H9 (cell line): ENCODE measurements at regions not wholly inside any gene's neighbourhood (a gene's known extent, or its start where the extent isn't known, plus 50 kb on each side); places are given as distances from the start of the nearest gene placed in this dataset.

Experiments used
- DNase-seq: peaks from one replicate; pipeline ENCODE4 v3.0.0-alpha.2; 2017
- H2AFZ ChIP-seq: one replicate; pipeline ENCODE4 v1.6.1; 2013; ENCODE audit warnings: mild to moderate bottlenecking, low read length, control low read depth, moderate library complexity
- H2AK5ac ChIP-seq: 2 replicates; pipeline ENCODE4 v1.6.1; 2013; ENCODE audit warnings: low read length, control low read depth, mixed read lengths; ENCODE audit not compliant: insufficient read length
- H2BK120ac ChIP-seq: one replicate; pipeline ENCODE4 v1.6.1; 2013; ENCODE audit warnings: low read depth, mild to moderate bottlenecking, low read length, control low read depth, inconsistent platforms; ENCODE audit not compliant: poor library complexity, severe bottlenecking
- H2BK12ac ChIP-seq: 2 replicates; pipeline ENCODE4 v1.6.1; 2013; ENCODE audit warnings: low read length, control low read depth, mixed read lengths, low read depth; ENCODE audit not compliant: insufficient read length
- H2BK15ac ChIP-seq: 2 replicates; pipeline ENCODE4 v1.6.1; 2013; ENCODE audit warnings: low read depth, low read length, control low read depth
- H2BK20ac ChIP-seq: one replicate; pipeline ENCODE4 v1.6.1; 2013; ENCODE audit warnings: low read depth, mild to moderate bottlenecking, low read length, control low read depth, inconsistent platforms; ENCODE audit not compliant: poor library complexity, severe bottlenecking
- H2BK5ac ChIP-seq: 2 replicates; pipeline ENCODE4 v1.6.1; 2013; ENCODE audit warnings: low read length, control low read depth, mixed read lengths; ENCODE audit not compliant: insufficient read length
- H3K14ac ChIP-seq: 2 replicates; pipeline ENCODE4 v1.6.1; 2013; ENCODE audit warnings: low read length, control low read depth; ENCODE audit not compliant: insufficient read depth
- H3K18ac ChIP-seq: 2 replicates; pipeline ENCODE4 v1.6.1; 2013; ENCODE audit warnings: low read depth, mild to moderate bottlenecking, mixed read lengths, low read length, control low read depth; ENCODE audit not compliant: insufficient read length
- H3K23ac ChIP-seq: 2 replicates; pipeline ENCODE4 v1.6.1; 2013; ENCODE audit warnings: low read length, control low read depth, mixed read lengths, low read depth; ENCODE audit not compliant: insufficient read length
- H3K23me2 ChIP-seq: 2 replicates; pipeline ENCODE4 v1.6.1; 2013; ENCODE audit warnings: low read depth, mild to moderate bottlenecking, mixed read lengths, low read length, control low read depth; ENCODE audit not compliant: insufficient read length, poor library complexity, severe bottlenecking
- H3K27ac ChIP-seq: 2 replicates; pipeline ENCODE4 v1.5.1; 2013; ENCODE audit warnings: low read length, control low read depth, mixed read lengths, low read depth; ENCODE audit not compliant: insufficient read length
- H3K27me3 ChIP-seq: 2 replicates; pipeline ENCODE4 v1.6.1; 2013; ENCODE audit warnings: low read length, control low read depth, inconsistent platforms; ENCODE audit not compliant: insufficient read depth
- H3K4ac ChIP-seq: 2 replicates; pipeline ENCODE4 v1.6.1; 2013; ENCODE audit warnings: low read depth, mild to moderate bottlenecking, control low read depth, inconsistent platforms, low read length, moderate library complexity
- H3K4me1 ChIP-seq: 2 replicates; pipeline ENCODE4 v1.6.1; 2013; ENCODE audit warnings: low read length, control low read depth, inconsistent platforms; ENCODE audit not compliant: insufficient read depth
- H3K4me2 ChIP-seq: 2 replicates; pipeline ENCODE4 v1.6.1; 2013; ENCODE audit warnings: low read length, control low read depth, mixed read lengths; ENCODE audit not compliant: insufficient read length, insufficient read depth
- H3K56ac ChIP-seq: 2 replicates; pipeline ENCODE4 v1.6.1; 2013; ENCODE audit warnings: low read depth, mild to moderate bottlenecking, mixed read lengths, low read length, control low read depth; ENCODE audit not compliant: insufficient read length
- H3K79me1 ChIP-seq: 2 replicates; pipeline ENCODE4 v1.6.1; 2013; ENCODE audit warnings: low read depth, mild to moderate bottlenecking, moderate library complexity, low read length, control low read depth, inconsistent platforms; ENCODE audit not compliant: insufficient read depth, poor library complexity, severe bottlenecking
- H3K79me2 ChIP-seq: 2 replicates; pipeline ENCODE4 v1.6.1; 2013; ENCODE audit warnings: low read length, control low read depth, inconsistent platforms; ENCODE audit not compliant: insufficient read depth
- H3K9ac ChIP-seq: 2 replicates; pipeline ENCODE4 v1.6.1; 2013; ENCODE audit warnings: low read length, control low read depth, mixed read lengths; ENCODE audit not compliant: insufficient read length; ENCODE audit errors: extremely low read depth
- H3K9me3 ChIP-seq: one replicate; pipeline ENCODE4 v1.6.1; 2013; ENCODE audit warnings: low read depth, low read length, inconsistent platforms; ENCODE audit not compliant: control insufficient read depth
- H3T11ph ChIP-seq: one replicate; pipeline ENCODE4 v1.6.1; 2013; ENCODE audit warnings: mild to moderate bottlenecking, low read length, control low read depth, inconsistent platforms
- H4K20me1 ChIP-seq: one replicate; pipeline ENCODE4 v1.6.1; 2013; ENCODE audit not compliant: control insufficient read depth, insufficient read length, insufficient read depth
- H4K5ac ChIP-seq: 2 replicates; pipeline ENCODE4 v1.6.1; 2013; ENCODE audit warnings: low read depth, mild to moderate bottlenecking, mixed read lengths, low read length, control low read depth; ENCODE audit not compliant: insufficient read length
- H4K8ac ChIP-seq: replicated peaks from 2 replicates; pipeline ENCODE4 v1.6.1; 2013; ENCODE audit warnings: low read length, control low read depth, mixed read lengths, low read depth; ENCODE audit not compliant: insufficient read length
- H4K91ac ChIP-seq: 2 replicates; pipeline ENCODE4 v1.6.1; 2013; ENCODE audit warnings: low read depth, mild to moderate bottlenecking, moderate library complexity, mixed read lengths, low read length, control low read depth; ENCODE audit not compliant: insufficient read length
- H3K27ac Mint-ChIP-seq, 3 experiments: 2 replicates in 2 of 3; 3 replicates in 1 of 3; pipeline ENCODE4 v1.8.0; 2020 to 2021; ENCODE audit warnings: mixed read lengths in 3 of 3, mild to moderate bottlenecking in 1 of 3, moderate library complexity in 1 of 3
- H3K27me3 Mint-ChIP-seq: 2 replicates; pipeline ENCODE4 v1.8.0; 2021; ENCODE audit warnings: low read depth, mild to moderate bottlenecking, moderate library complexity, mixed read lengths
- H3K36me3 Mint-ChIP-seq, 3 experiments: 2 replicates in 2 of 3; 3 replicates in 1 of 3; pipeline ENCODE4 v1.8.0; 2020 to 2021; ENCODE audit warnings: low read depth in 3 of 3, mixed read lengths in 3 of 3; ENCODE audit not compliant: insufficient read depth in 1 of 3
- H3K4me1 Mint-ChIP-seq, 2 experiments: 2 replicates each; pipeline ENCODE4 v1.8.0; 2020; ENCODE audit warnings: mixed read lengths in 2 of 2
- H3K4me3 Mint-ChIP-seq, 2 experiments: 2 replicates in 1 of 2; 3 replicates in 1 of 2; pipeline ENCODE4 v1.8.0; 2020 to 2021; ENCODE audit warnings: mild to moderate bottlenecking in 2 of 2, mixed read lengths in 2 of 2, moderate library complexity in 1 of 2
- H3K9me3 Mint-ChIP-seq, 2 experiments: 2 replicates in 1 of 2; 3 replicates in 1 of 2; pipeline ENCODE4 v1.8.0; 2020; ENCODE audit warnings: mild to moderate bottlenecking in 2 of 2, mixed read lengths in 2 of 2, moderate library complexity in 1 of 2
- CTCF ChIP-seq: fragments of 200-600 bp; sonication (generic); conservative IDR thresholded peaks from 3 replicates; pipeline ENCODE4 v1.8.0; 2021; ENCODE audit warnings: antibody characterized with exemption, mild to moderate bottlenecking
- WGBS: extraction: QIAGEN DNeasy Blood & Tissue Kit; methylation state at CpG from one replicate; pipeline ENCODE4 v1.1.7; 2013; ENCODE audit warnings: missing lambda C conversion rate, low lambda C conversion rate, mixed read lengths; ENCODE audit not compliant: insufficient read length; ENCODE audit errors: extremely low coverage; 5-methylcytosine and 5-hydroxymethylcytosine counted together

- Histone ChIP-seq H2AFZ (no peak overlapping the region), H3K23me2 (no peaks in the 10 kb centered on the region), H3K27me3 (no peaks in the 10 kb centered on the region), H2BK20ac (no peak overlapping the region), H4K5ac (no peak overlapping the region), H3K79me1 (no peaks in the 10 kb centered on the region), H4K8ac (no peak overlapping the region), H2BK5ac (no peak overlapping the region), H3T11ph (no peak overlapping the region), H3K14ac (no peak overlapping the region), H3K79me2 (no peaks in the 10 kb centered on the region), H3K23ac (no peak overlapping the region), H2BK120ac (no peak overlapping the region), H4K91ac (no peak overlapping the region), H3K56ac (no peak overlapping the region), H2BK15ac (no peak overlapping the region), H2BK12ac (no peak overlapping the region), H3K27ac (no peak overlapping the region), H3K9me3 (no peaks in the 10 kb centered on the region), H3K4me1 (no peaks in the 10 kb centered on the region), H2AK5ac (no peak overlapping the region), H3K4me2 (no peak overlapping the region), H4K20me1 (no peaks in the 10 kb centered on the region), H3K9ac (no peak overlapping the region), H3K4ac (no peak overlapping the region), H3K18ac (no peak overlapping the region)
- peaks cover 36 to 58% of the 10 kb centered on the region in 2 experiments for H3K9me3 Mint-ChIP-seq
- H3K27me3 Mint-ChIP-seq: no peaks in the 10 kb centered on the region
- no peak for DNase-seq
- peaks cover 0 to 2% of the 10 kb centered on the region in 2 experiments; a peak in 1 of 4 replicates for H3K4me1 Mint-ChIP-seq
- no peak overlapping the region for H3K27ac Mint-ChIP-seq
- TF ChIP-seq CTCF: no peak
- WGBS: no CpG with 5 or more reads among the region's 1 CpG
- no peak overlapping the region for H3K4me3 Mint-ChIP-seq
- peaks cover 12 to 42% (median 24%) of the 10 kb centered on the region in 3 experiments for H3K36me3 Mint-ChIP-seq
Measured at GRCh38 chrX:43083016-43083415, 305.1 kb upstream of the PPP1R2C start.
